Testis (tissue), 2 donors: ENCODE measurements at regions not wholly inside any gene's neighbourhood (a gene's known extent, or its start where the extent isn't known, plus 50 kb on each side); places are given as distances from the start of the nearest gene placed in this dataset.

Experiments
- DNase-seq: peaks from one replicate; pipeline ENCODE4 v3.0.0-alpha.2; 2019
- H3K27ac ChIP-seq, 2 donors: fragments of 200-600 bp; sonication (generic); one replicate each; pipeline ENCODE4 v1.5.1; 2019
- H3K27me3 ChIP-seq: fragments of 200-600 bp; sonication (generic); one replicate; pipeline ENCODE4 v1.5.1; 2019
- H3K36me3 ChIP-seq: fragments of 200-600 bp; sonication (generic); one replicate; pipeline ENCODE4 v1.5.1; 2017; ENCODE audit warnings: low read depth; ENCODE audit errors: missing control alignments
- H3K4me1 ChIP-seq: fragments of 200-600 bp; sonication (generic); one replicate; pipeline ENCODE4 v1.5.1; 2019
- H3K4me3 ChIP-seq, 2 donors: fragments of 200-600 bp; sonication (generic); one replicate each; pipeline ENCODE4 v1.5.1; 2017 to 2019
- H3K9me3 ChIP-seq: fragments of 200-600 bp; sonication (generic); one replicate; pipeline ENCODE4 v1.5.1; 2017
- POLR2A ChIP-seq: fragments of 450-650 bp; IDR thresholded peaks from one replicate; pipeline ENCODE4 v1.6.1; 2017; ENCODE audit warnings: antibody characterized with exemption, mild to moderate bottlenecking, moderate library complexity
- WGBS, 2 donors: methylation state at CpG; one replicate each; pipeline ENCODE4 v1.1.5; 2018; 5-methylcytosine and 5-hydroxymethylcytosine counted together
- intact Hi-C: fragments of 100-400 bp; cut with DNase I; formaldehyde crosslinking; loops from one replicate; pipeline ENCODE4 v1.15.1; 2023; ENCODE audit warnings: low total_unique reads
- TF ChIP-seq, protein P1 (sequence below), 3 experiments: fragments of 450-650 bp in 2 of 3; fragments of 200-600 bp in 1 of 3; sonication (generic) in 1 of 3; IDR thresholded peaks; one replicate each; pipeline ENCODE4 v1.5.1; 2016 to 2019; ENCODE audit warnings: antibody characterized with exemption in 3 of 3, mild to moderate bottlenecking in 2 of 3, moderate library complexity in 1 of 3

DNA sequence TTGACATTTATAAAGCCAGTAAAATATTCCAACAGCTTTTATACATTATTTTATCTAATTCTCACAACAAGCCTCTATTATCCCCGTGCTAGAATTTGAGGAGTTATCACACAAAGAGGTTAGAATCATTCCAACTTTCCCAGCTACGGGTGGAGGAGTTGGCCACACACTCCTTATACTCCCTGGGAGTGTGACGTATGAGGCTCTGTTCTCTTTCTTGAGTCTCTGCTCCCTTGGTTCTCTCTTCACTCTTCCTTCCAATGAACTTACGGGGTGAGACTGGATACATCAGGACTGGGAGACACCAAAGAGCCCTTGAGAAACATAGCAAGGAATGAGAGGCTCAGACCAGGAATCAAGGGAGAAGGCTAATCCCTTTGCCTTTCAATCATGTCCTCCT, 185.6 kb upstream of the TAB2 start:
- no peaks in the 10 kb centered on the region for H3K27me3 ChIP-seq
- TF ChIP-seq POLR2A = no peak
- TF ChIP-seq, protein P1, sequence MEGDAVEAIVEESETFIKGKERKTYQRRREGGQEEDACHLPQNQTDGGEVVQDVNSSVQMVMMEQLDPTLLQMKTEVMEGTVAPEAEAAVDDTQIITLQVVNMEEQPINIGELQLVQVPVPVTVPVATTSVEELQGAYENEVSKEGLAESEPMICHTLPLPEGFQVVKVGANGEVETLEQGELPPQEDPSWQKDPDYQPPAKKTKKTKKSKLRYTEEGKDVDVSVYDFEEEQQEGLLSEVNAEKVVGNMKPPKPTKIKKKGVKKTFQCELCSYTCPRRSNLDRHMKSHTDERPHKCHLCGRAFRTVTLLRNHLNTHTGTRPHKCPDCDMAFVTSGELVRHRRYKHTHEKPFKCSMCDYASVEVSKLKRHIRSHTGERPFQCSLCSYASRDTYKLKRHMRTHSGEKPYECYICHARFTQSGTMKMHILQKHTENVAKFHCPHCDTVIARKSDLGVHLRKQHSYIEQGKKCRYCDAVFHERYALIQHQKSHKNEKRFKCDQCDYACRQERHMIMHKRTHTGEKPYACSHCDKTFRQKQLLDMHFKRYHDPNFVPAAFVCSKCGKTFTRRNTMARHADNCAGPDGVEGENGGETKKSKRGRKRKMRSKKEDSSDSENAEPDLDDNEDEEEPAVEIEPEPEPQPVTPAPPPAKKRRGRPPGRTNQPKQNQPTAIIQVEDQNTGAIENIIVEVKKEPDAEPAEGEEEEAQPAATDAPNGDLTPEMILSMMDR (IDR thresholded peaks at IDR 0.05) = no peak
- H3K4me1 ChIP-seq = no peaks in the 10 kb centered on the region
- intact Hi-C loops = no loop called here
- H3K9me3 ChIP-seq = no peaks in the 10 kb centered on the region
- no peaks in the 10 kb centered on the region for H3K36me3 ChIP-seq
- no peak overlapping the region for H3K27ac ChIP-seq
- no peak overlapping the region for H3K4me3 ChIP-seq
- WGBS, 2 donors = 58 to 70% methylated on average over 4 of the region's 4 CpGs
- no peak for DNase-seq

DNA sequence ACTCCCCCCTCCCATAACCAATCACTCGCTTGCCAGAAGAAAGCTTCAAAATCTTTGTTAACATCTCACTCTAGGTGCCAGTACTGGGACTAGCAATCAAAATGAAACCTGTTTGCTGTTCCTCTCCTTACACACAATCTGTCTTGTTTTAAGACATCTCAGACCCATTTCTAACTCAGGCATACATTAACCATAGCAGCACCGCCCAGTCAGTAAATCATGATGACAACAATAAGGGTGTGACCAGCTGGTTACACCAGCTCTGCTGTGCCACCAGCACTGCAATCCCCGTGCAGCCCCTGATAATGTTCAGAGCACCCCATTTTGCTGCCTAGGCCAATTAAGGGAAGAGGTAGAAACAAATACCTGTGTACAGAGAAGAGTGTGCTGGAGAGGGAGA, 185.2 kb upstream of the TAB2 start:
- no peak for DNase-seq
- H3K27ac ChIP-seq = no peak overlapping the region
- H3K27me3 ChIP-seq = no peaks in the 10 kb centered on the region
- no peak overlapping the region for H3K4me3 ChIP-seq
- H3K36me3 ChIP-seq = no peaks in the 10 kb centered on the region
- intact Hi-C loops = no loop called here
- WGBS, 2 donors = 96 to 98% methylated on average over 3 of the region's 3 CpGs
- no peaks in the 10 kb centered on the region for H3K4me1 ChIP-seq
- no peaks in the 10 kb centered on the region for H3K9me3 ChIP-seq
- TF ChIP-seq POLR2A = no peak
- TF ChIP-seq, protein P1 (IDR thresholded peaks at IDR 0.05) = no peak

DNA sequence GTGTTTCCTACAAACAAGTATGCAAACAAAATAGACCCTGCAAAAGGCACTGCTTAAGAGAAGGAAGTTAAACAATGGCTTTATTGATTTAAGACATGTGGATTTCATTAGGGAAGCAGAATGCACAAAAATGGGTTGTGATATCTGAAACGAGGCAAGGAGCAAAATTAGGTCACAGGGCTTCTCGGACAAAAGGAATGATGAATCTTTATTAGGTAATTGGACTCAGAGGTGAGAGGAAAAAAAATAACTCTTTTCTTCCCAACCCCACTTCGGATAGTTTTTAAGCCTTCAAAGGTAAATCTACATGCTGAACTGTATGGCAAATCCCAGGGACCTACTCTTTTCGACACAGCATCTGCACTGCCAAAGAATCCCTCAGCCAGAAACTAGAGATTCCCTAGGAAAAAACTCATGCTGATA, 183.0 kb upstream of the TAB2 start:
- H3K4me3 ChIP-seq = no peak overlapping the region
- no peaks in the 10 kb centered on the region for H3K9me3 ChIP-seq
- no peak overlapping the region for H3K27ac ChIP-seq
- WGBS, 2 donors = 42 to 46% methylated on average over 4 of the region's 4 CpGs
- no peak for DNase-seq
- no peaks in the 10 kb centered on the region for H3K4me1 ChIP-seq
- TF ChIP-seq POLR2A = no peak
- TF ChIP-seq, protein P1 (IDR thresholded peaks at IDR 0.05) = no peak
- H3K27me3 ChIP-seq = no peaks in the 10 kb centered on the region
- H3K36me3 ChIP-seq = no peaks in the 10 kb centered on the region
- intact Hi-C loops = no loop called here

GRCh38 chr6:149135809-149136208, 181.7 kb upstream of the TAB2 start:
- Histone ChIP-seq H3K9me3 (no peaks in the 10 kb centered on the region), H3K36me3 (no peaks in the 10 kb centered on the region), H3K4me1 (no peaks in the 10 kb centered on the region), H3K27me3 (no peaks in the 10 kb centered on the region), H3K27ac (no peak overlapping the region), H3K4me3 (no peak overlapping the region)
- TF ChIP-seq, protein P1 (IDR thresholded peaks at IDR 0.05) = no peak
- no peak for TF ChIP-seq POLR2A
- WGBS, 2 donors = 66 to 75% methylated on average over 3 of the region's 3 CpGs
- no peak for DNase-seq
- intact Hi-C loops = no loop called here

- 74 to 84% methylated on average over 5 of the region's 5 CpGs for WGBS, 2 donors
- intact Hi-C loops = no loop called here
- Histone ChIP-seq H3K4me1 (no peaks in the 10 kb centered on the region), H3K4me3 (no peak overlapping the region), H3K27me3 (no peaks in the 10 kb centered on the region), H3K36me3 (no peaks in the 10 kb centered on the region), H3K9me3 (no peaks in the 10 kb centered on the region), H3K27ac (no peak overlapping the region)
- TF ChIP-seq, protein P1 (IDR thresholded peaks at IDR 0.05) = no peak
- TF ChIP-seq POLR2A = no peak
- DNase-seq = no peak
These were observed 181.1 kb upstream of the TAB2 start for GRCh38 chr6:149136273-149136912.
